H1 (cell line): ENCODE measurements at regions not wholly inside any gene's neighbourhood (a gene's known extent, or its start where the extent isn't known, plus 50 kb on each side); places are given as distances from the start of the nearest gene placed in this dataset.

Source experiments
- CTCF ChIP-seq, 3 experiments: IDR thresholded peaks; 1 replicate in 2 of 3; 2 replicates in 1 of 3; pipeline versions ENCODE4 v1.5.1 to v1.6.1; 2011; ENCODE audit warnings: low read length in 3 of 3, mild to moderate bottlenecking in 3 of 3, inconsistent platforms in 2 of 3, low read depth in 1 of 3, moderate library complexity in 1 of 3; ENCODE audit not compliant: insufficient read depth in 1 of 3; ENCODE audit errors: control extremely low read depth in 1 of 3
- HDAC2 ChIP-seq, 2 experiments: fragments of 300-600 bp in 1 of 2; sonication (generic) in 1 of 2; IDR thresholded peaks; 2 replicates each; pipeline ENCODE4 v1.6.1; 2011 to 2012; ENCODE audit warnings: low read depth in 2 of 2, low read length in 2 of 2, mild to moderate bottlenecking in 2 of 2, moderate library complexity in 2 of 2, borderline replicate concordance in 1 of 2, inconsistent platforms in 1 of 2
- JUN ChIP-seq: IDR thresholded peaks from 2 replicates; pipeline ENCODE4 v1.6.1; 2011; ENCODE audit warnings: low read depth, mild to moderate bottlenecking, improper control_type of control experiment, low read length

- TF ChIP-seq CTCF (IDR thresholded peaks at IDR 0.05; ENCODE audit: control extremely low read depth in 1 of 3, insufficient read depth in 1 of 3, low read depth in 1 of 3, low read length in 3 of 3) (no peak), HDAC2 (IDR thresholded peaks at IDR 0.05; ENCODE audit: borderline replicate concordance in 1 of 2, low read depth in 2 of 2, low read length in 2 of 2) (no peak), JUN (no peak)
Measured at GRCh38 chr9:85268131-85268530, 473.6 kb downstream of the AGTPBP1 start.
